ENCODE measurements at regions not wholly inside any gene's neighbourhood (a gene's known extent, or its start where the extent isn't known, plus 50 kb on each side); places are given as distances from the start of the nearest gene placed in this dataset.

DNA sequence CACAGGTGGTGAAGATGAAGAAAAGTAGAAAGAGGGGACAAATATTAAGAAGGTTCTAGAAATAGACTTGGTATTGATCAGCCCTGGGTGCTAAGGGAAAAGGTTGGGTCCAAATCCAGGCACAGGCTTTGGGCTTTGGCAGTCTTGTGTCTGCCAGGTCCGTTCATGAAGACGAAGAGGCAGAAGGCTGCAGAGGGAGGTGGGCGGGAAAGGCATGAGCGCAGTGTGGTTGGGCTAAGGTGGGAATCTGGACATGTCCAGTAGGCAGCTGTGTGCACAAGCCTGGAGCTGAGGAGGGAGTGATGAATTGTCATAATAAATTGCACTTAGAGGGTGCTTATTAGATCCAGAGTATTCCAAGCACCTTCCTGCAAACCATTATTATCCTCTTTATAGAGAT lies 105.7 kb upstream of the TEX51 start:
- no peaks in the 10 kb centered on the region for H3K27me3 ChIP-seq (ENCODE audit: insufficient read depth, low read length)
- H3K9me3 ChIP-seq (ENCODE audit: low read depth, low read length), result no peaks in the 10 kb centered on the region
- H3K4me2 ChIP-seq (ENCODE audit: insufficient read depth, low read length), result no peak overlapping the region
- H4K20me1 ChIP-seq (ENCODE audit: insufficient read depth, low read length), result no peaks in the 10 kb centered on the region
- H3K4me1 ChIP-seq (ENCODE audit: insufficient read depth, low read length), result no peaks in the 10 kb centered on the region
- DNase-seq (ENCODE audit: insufficient read length, low spot score, missing footprints), result no peak
- H3K4me3 ChIP-seq (ENCODE audit: insufficient read depth, low read length), result no peak overlapping the region
- H3K79me2 ChIP-seq (ENCODE audit: insufficient read depth, low read length), result no peaks in the 10 kb centered on the region
- TF ChIP-seq, protein P1, sequence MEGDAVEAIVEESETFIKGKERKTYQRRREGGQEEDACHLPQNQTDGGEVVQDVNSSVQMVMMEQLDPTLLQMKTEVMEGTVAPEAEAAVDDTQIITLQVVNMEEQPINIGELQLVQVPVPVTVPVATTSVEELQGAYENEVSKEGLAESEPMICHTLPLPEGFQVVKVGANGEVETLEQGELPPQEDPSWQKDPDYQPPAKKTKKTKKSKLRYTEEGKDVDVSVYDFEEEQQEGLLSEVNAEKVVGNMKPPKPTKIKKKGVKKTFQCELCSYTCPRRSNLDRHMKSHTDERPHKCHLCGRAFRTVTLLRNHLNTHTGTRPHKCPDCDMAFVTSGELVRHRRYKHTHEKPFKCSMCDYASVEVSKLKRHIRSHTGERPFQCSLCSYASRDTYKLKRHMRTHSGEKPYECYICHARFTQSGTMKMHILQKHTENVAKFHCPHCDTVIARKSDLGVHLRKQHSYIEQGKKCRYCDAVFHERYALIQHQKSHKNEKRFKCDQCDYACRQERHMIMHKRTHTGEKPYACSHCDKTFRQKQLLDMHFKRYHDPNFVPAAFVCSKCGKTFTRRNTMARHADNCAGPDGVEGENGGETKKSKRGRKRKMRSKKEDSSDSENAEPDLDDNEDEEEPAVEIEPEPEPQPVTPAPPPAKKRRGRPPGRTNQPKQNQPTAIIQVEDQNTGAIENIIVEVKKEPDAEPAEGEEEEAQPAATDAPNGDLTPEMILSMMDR (IDR thresholded peaks at IDR 0.05; ENCODE audit: extremely low read depth, low read depth, low read length), result no peak
- H3K36me3 ChIP-seq (ENCODE audit: insufficient read depth, low read length), result no peaks in the 10 kb centered on the region
- no peak overlapping the region for H2AFZ ChIP-seq (ENCODE audit: low read length)
- H3K27ac ChIP-seq (ENCODE audit: low read depth, low read length), result no peak overlapping the region

DNA sequence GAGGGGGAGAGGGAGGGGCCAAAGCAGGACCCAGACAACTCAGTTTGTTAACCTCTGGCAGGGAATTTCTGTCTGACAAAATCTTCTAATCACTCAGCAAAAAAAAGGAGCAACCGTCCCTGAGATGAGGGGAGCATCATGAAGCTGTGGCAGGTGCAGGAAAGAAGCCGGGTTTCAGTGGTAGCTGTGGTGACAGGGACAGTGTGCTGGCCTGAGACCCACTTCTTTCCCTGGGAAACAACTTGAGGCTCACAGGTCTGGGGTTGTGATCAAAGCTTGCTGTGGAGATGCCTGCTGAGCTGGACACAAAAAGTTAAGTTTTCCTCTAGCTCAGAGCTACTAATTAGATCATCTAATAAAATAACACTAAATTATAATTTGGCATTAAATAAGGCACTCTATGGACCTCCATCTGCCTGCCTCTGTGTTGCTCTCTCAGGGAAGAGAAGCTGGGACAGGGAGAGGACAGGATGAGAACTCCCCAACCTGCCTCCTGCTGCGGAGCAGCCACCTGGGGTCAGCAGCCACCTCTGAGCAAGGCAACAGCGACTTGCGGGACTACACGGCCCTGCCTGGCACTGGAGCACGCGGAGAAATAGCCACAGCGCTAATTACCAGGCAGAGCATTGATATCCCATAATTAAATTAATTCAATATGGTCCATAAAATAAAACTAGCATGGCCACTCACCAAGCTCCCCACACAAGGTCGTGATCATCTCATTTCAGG lies 104.6 kb upstream of the TEX51 start:
- DNase-seq (ENCODE audit: insufficient read length, low spot score, missing footprints), result no peak
- H4K20me1 ChIP-seq (ENCODE audit: insufficient read depth, low read length), result no peaks in the 10 kb centered on the region
- no peaks in the 10 kb centered on the region for H3K4me1 ChIP-seq (ENCODE audit: insufficient read depth, low read length)
- TF ChIP-seq, protein P1 (IDR thresholded peaks at IDR 0.05; ENCODE audit: extremely low read depth, low read depth, low read length), result no peak
- no peak overlapping the region for H3K4me3 ChIP-seq (ENCODE audit: insufficient read depth, low read length)
- no peak overlapping the region for H3K27ac ChIP-seq (ENCODE audit: low read depth, low read length)
- no peaks in the 10 kb centered on the region for H3K36me3 ChIP-seq (ENCODE audit: insufficient read depth, low read length)
- no peak overlapping the region for H2AFZ ChIP-seq (ENCODE audit: low read length)
- no peaks in the 10 kb centered on the region for H3K9me3 ChIP-seq (ENCODE audit: low read depth, low read length)
- no peak overlapping the region for H3K4me2 ChIP-seq (ENCODE audit: insufficient read depth, low read length)
- no peaks in the 10 kb centered on the region for H3K79me2 ChIP-seq (ENCODE audit: insufficient read depth, low read length)
- H3K27me3 ChIP-seq (ENCODE audit: insufficient read depth, low read length), result no peaks in the 10 kb centered on the region

DNA sequence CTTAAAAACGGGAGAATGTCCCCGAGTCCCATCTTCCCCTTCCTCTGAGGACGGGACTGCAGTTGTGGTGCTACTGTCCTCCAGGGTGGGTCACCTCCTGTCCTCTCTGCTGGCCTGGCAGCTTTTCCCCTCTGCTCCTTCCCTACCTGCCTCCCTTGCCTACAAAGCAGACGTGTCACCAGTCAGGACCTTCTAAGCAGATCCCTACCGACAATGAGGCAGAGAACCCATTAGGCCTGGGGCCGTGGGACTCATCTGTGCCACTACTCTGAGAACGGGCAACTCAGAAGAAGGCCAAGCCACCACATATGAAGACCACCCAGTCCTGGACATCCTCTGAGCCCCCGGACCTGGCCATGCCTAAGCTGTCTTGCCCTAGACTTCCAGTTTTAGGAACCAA lies 103.0 kb upstream of the TEX51 start:
- Histone ChIP-seq H3K27me3 (ENCODE audit: insufficient read depth, low read length) (no peaks in the 10 kb centered on the region), H3K9me3 (ENCODE audit: low read depth, low read length) (no peaks in the 10 kb centered on the region), H3K79me2 (ENCODE audit: insufficient read depth, low read length) (no peaks in the 10 kb centered on the region), H3K36me3 (ENCODE audit: insufficient read depth, low read length) (no peaks in the 10 kb centered on the region), H3K4me1 (ENCODE audit: insufficient read depth, low read length) (no peaks in the 10 kb centered on the region), H4K20me1 (ENCODE audit: insufficient read depth, low read length) (no peaks in the 10 kb centered on the region), H3K4me3 (ENCODE audit: insufficient read depth, low read length) (no peak overlapping the region), H3K27ac (ENCODE audit: low read depth, low read length) (no peak overlapping the region), H3K4me2 (ENCODE audit: insufficient read depth, low read length) (no peak overlapping the region), H2AFZ (ENCODE audit: low read length) (no peak overlapping the region)
- TF ChIP-seq, protein P1 (IDR thresholded peaks at IDR 0.05; ENCODE audit: extremely low read depth, low read depth, low read length), result no peak
- no peak for DNase-seq (ENCODE audit: insufficient read length, low spot score, missing footprints)

DNA sequence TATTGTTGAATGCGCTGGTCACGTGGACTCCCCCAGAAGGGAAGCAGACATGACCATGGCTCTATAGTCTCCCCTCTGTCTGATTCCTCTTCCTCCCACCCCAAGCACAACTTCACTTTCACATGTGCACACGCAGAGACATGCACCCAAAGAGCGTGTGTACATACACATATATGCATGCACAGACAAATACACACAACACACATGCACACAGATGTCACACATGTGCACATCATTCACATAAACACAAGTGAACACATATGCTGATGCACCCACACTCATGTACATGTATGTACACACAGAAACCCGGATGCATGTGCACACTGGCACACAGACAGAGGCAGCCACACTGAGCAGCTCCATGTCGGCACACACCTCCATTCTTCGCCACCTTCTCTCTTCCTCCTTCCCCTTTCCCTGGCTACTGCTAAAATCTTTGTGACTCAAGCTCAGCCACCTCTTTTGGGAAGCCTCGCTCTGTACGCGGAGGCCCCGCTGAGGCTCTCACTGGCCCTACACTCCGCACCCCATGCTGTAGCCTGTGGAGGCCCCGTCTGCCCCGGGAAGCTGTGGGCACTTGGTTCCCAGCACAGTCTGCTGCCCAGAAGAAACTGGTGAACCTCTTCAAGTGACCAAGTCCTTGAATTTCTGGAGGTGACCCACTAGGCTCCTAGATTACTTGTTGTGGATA lies 101.6 kb upstream of the TEX51 start:
- DNase-seq (ENCODE audit: insufficient read length, low spot score, missing footprints), result no peak
- TF ChIP-seq, protein P1 (IDR thresholded peaks at IDR 0.05; ENCODE audit: extremely low read depth, low read depth, low read length), result no peak
- Histone ChIP-seq H3K27ac (ENCODE audit: low read depth, low read length) (no peak overlapping the region), H3K9me3 (ENCODE audit: low read depth, low read length) (no peaks in the 10 kb centered on the region), H3K36me3 (ENCODE audit: insufficient read depth, low read length) (no peaks in the 10 kb centered on the region), H3K4me3 (ENCODE audit: insufficient read depth, low read length) (no peak overlapping the region), H3K4me2 (ENCODE audit: insufficient read depth, low read length) (no peak overlapping the region), H4K20me1 (ENCODE audit: insufficient read depth, low read length) (no peaks in the 10 kb centered on the region), H2AFZ (ENCODE audit: low read length) (no peak overlapping the region), H3K27me3 (ENCODE audit: insufficient read depth, low read length) (no peaks in the 10 kb centered on the region), H3K4me1 (ENCODE audit: insufficient read depth, low read length) (no peaks in the 10 kb centered on the region), H3K79me2 (ENCODE audit: insufficient read depth, low read length) (no peaks in the 10 kb centered on the region)

Measured in osteoblast (primary cell).